ENCODE measurements at regions not wholly inside any gene's neighbourhood (a gene's known extent, or its start where the extent isn't known, plus 50 kb on each side); places are given as distances from the start of the nearest gene placed in this dataset.

- no peaks in the 10 kb centered on the region for H3K27me3 ChIP-seq (ENCODE audit: insufficient read depth, low read length, poor library complexity)
- H3K4me2 ChIP-seq (ENCODE audit: insufficient read depth, low read length), result no peak overlapping the region
- ATAC-seq (ENCODE audit: insufficient read depth, low read depth) (no peak), DNase-seq (no peak)
- H3K27ac ChIP-seq (ENCODE audit: low read length), result no peak overlapping the region
- no peaks in the 10 kb centered on the region for H4K20me1 ChIP-seq (ENCODE audit: insufficient read depth, low read length)
- H3K9me3 ChIP-seq (ENCODE audit: insufficient read depth, low read length, severe bottlenecking), result no peaks in the 10 kb centered on the region
- H3K4me1 ChIP-seq (ENCODE audit: insufficient read depth, low read length), result no peaks in the 10 kb centered on the region
- H3K4me3 ChIP-seq (ENCODE audit: low read depth in 1 of 2, low read length in 2 of 2), result no peak overlapping the region
- no peaks in the 10 kb centered on the region for H3K79me2 ChIP-seq (ENCODE audit: insufficient read depth, low read length)
- no peaks in the 10 kb centered on the region for H3K36me3 ChIP-seq (ENCODE audit: insufficient read depth, low read length)
- no peak overlapping the region for H3K9ac ChIP-seq (ENCODE audit: low read depth, low read length)
- TF ChIP-seq CTCF (IDR thresholded peaks at IDR 0.05; ENCODE audit: borderline replicate concordance, extremely low read depth, low read length, poor library complexity, severe bottlenecking) (no peak), EZH2 (IDR thresholded peaks at IDR 0.05; ENCODE audit: borderline replicate concordance, low read depth, low read length, severe bottlenecking) (no peak)
- no peak overlapping the region for H2AFZ ChIP-seq (ENCODE audit: low read depth, low read length)
Measured at GRCh38 chr5:58202941-58203444, 256.9 kb downstream of the PLK2 start.

GRCh38 chr5:58201922-58202648 is 257.8 kb downstream of the PLK2 start:
- no peaks in the 10 kb centered on the region for H3K4me1 ChIP-seq (ENCODE audit: insufficient read depth, low read length)
- H3K79me2 ChIP-seq (ENCODE audit: insufficient read depth, low read length), result no peaks in the 10 kb centered on the region
- H3K9me3 ChIP-seq (ENCODE audit: insufficient read depth, low read length, severe bottlenecking), result no peaks in the 10 kb centered on the region
- no peak overlapping the region for H3K9ac ChIP-seq (ENCODE audit: low read depth, low read length)
- H3K4me2 ChIP-seq (ENCODE audit: insufficient read depth, low read length), result no peak overlapping the region
- H3K4me3 ChIP-seq (ENCODE audit: low read depth in 1 of 2, low read length in 2 of 2), result no peak overlapping the region
- ATAC-seq (ENCODE audit: insufficient read depth, low read depth) (no peak), DNase-seq (no peak)
- H3K36me3 ChIP-seq (ENCODE audit: insufficient read depth, low read length), result no peaks in the 10 kb centered on the region
- H4K20me1 ChIP-seq (ENCODE audit: insufficient read depth, low read length), result no peaks in the 10 kb centered on the region
- no peak overlapping the region for H3K27ac ChIP-seq (ENCODE audit: low read length)
- TF ChIP-seq CTCF (IDR thresholded peaks at IDR 0.05; ENCODE audit: borderline replicate concordance, extremely low read depth, low read length, poor library complexity, severe bottlenecking), result no peak
- TF ChIP-seq EZH2 (IDR thresholded peaks at IDR 0.05; ENCODE audit: borderline replicate concordance, low read depth, low read length, severe bottlenecking), result no peak
- no peak overlapping the region for H2AFZ ChIP-seq (ENCODE audit: low read depth, low read length)
- H3K27me3 ChIP-seq (ENCODE audit: insufficient read depth, low read length, poor library complexity), result no peaks in the 10 kb centered on the region

- Histone ChIP-seq H4K20me1 (ENCODE audit: insufficient read depth, low read length) (no peaks in the 10 kb centered on the region), H3K79me2 (ENCODE audit: insufficient read depth, low read length) (no peaks in the 10 kb centered on the region), H3K4me3 (ENCODE audit: low read depth in 1 of 2, low read length in 2 of 2) (no peak overlapping the region), H3K4me1 (ENCODE audit: insufficient read depth, low read length) (no peaks in the 10 kb centered on the region), H3K27me3 (ENCODE audit: insufficient read depth, low read length, poor library complexity) (no peaks in the 10 kb centered on the region), H3K9me3 (ENCODE audit: insufficient read depth, low read length, severe bottlenecking) (no peaks in the 10 kb centered on the region), H2AFZ (ENCODE audit: low read depth, low read length) (no peak overlapping the region), H3K27ac (ENCODE audit: low read length) (no peak overlapping the region), H3K4me2 (ENCODE audit: insufficient read depth, low read length) (no peak overlapping the region), H3K36me3 (ENCODE audit: insufficient read depth, low read length) (no peaks in the 10 kb centered on the region), H3K9ac (ENCODE audit: low read depth, low read length) (no peak overlapping the region)
- ATAC-seq (ENCODE audit: insufficient read depth, low read depth) (no peak), DNase-seq (no peak)
- TF ChIP-seq EZH2 (IDR thresholded peaks at IDR 0.05; ENCODE audit: borderline replicate concordance, low read depth, low read length, severe bottlenecking) (no peak), CTCF (IDR thresholded peaks at IDR 0.05; ENCODE audit: borderline replicate concordance, extremely low read depth, low read length, poor library complexity, severe bottlenecking) (no peak)
Measured at GRCh38 chr5:58200451-58200850, 259.4 kb downstream of the PLK2 start.
